WTC11 (cell line): ENCODE measurements at regions not wholly inside any gene's neighbourhood (a gene's known extent, or its start where the extent isn't known, plus 50 kb on each side); places are given as distances from the start of the nearest gene placed in this dataset.

Source experiments
- ATAC-seq: fragments of 200-7000 bp; cut with Tn5 transposase; 2 replicates; pipeline ENCODE4 v1.10.0; 2021; ENCODE audit warnings: mild to moderate bottlenecking, moderate library complexity
- CTCF ChIA-PET: fragments of 300-600 bp; sonication (Branson Sonifier 250); formaldehyde crosslinking; loops from one replicate; lab custom pipeline; 2021; ENCODE audit warnings: antibody characterized with exemption; lab: Charles Lee
- POLR2A ChIA-PET: fragments of 350-600 bp; sonication (Branson Sonifier 250); formaldehyde crosslinking; loops from one replicate; lab custom pipeline; 2021; ENCODE audit warnings: antibody characterized with exemption; lab: Charles Lee
- DNase-seq: peaks from one replicate; pipeline ENCODE4 v3.0.0; 2021; ENCODE audit warnings: low spot score
- H3K27ac Mint-ChIP-seq: 2 replicates; pipeline ENCODE4 v1.8.0; 2021; ENCODE audit warnings: mixed read lengths
- H3K27me3 Mint-ChIP-seq: 2 replicates; pipeline ENCODE4 v1.8.0; 2021; ENCODE audit warnings: low read depth, mild to moderate bottlenecking, moderate library complexity, mixed read lengths
- H3K36me3 Mint-ChIP-seq: 2 replicates; pipeline ENCODE4 v1.8.0; 2021; ENCODE audit warnings: mixed read lengths
- H3K4me1 Mint-ChIP-seq: 2 replicates; pipeline ENCODE4 v1.8.0; 2022; ENCODE audit warnings: mixed read lengths
- H3K4me3 Mint-ChIP-seq: 2 replicates; pipeline ENCODE4 v1.8.0; 2021; ENCODE audit warnings: mild to moderate bottlenecking, moderate library complexity, mixed read lengths
- H3K9me3 Mint-ChIP-seq: 2 replicates; pipeline ENCODE4 v1.8.0; 2021; ENCODE audit warnings: mixed read lengths
- AFF4 ChIP-seq: sonication (generic); formaldehyde crosslinking; IDR thresholded peaks from 2 replicates; pipeline ENCODE4 v1.8.1; 2023; ENCODE audit warnings: mild to moderate bottlenecking, missing genetic modification reagents, borderline replicate concordance
- AR ChIP-seq: fragments of 250-450 bp; sonication (Bioruptor Pico); IDR thresholded peaks from 2 replicates; pipeline ENCODE4 v1.9.0; 2021; ENCODE audit warnings: mild to moderate bottlenecking
- ARID4B ChIP-seq: sonication (generic); formaldehyde crosslinking; IDR thresholded peaks from 2 replicates; pipeline ENCODE4 v1.8.0; 2023; ENCODE audit warnings: missing genetic modification reagents, mild to moderate bottlenecking, borderline replicate concordance
- ATF1 ChIP-seq: sonication (generic); formaldehyde crosslinking; IDR thresholded peaks from 2 replicates; pipeline ENCODE4 v1.8.1; 2023; ENCODE audit warnings: mild to moderate bottlenecking, moderate library complexity, missing genetic modification reagents
- ELF4 ChIP-seq: sonication (generic); formaldehyde crosslinking; IDR thresholded peaks from 2 replicates; pipeline ENCODE4 v1.8.1; 2022; ENCODE audit warnings: low read depth, mild to moderate bottlenecking, moderate library complexity, missing genetic modification reagents
- FOXJ3 ChIP-seq: sonication (generic); formaldehyde crosslinking; IDR thresholded peaks from 2 replicates; pipeline ENCODE4 v1.9.0; 2021; ENCODE audit warnings: missing genetic modification reagents, mild to moderate bottlenecking, borderline replicate concordance
- FOXP4 ChIP-seq: sonication (generic); formaldehyde crosslinking; IDR thresholded peaks from 2 replicates; pipeline ENCODE4 v1.8.0; 2022; ENCODE audit warnings: mild to moderate bottlenecking, missing genetic modification reagents
- GABPB1 ChIP-seq: sonication (generic); formaldehyde crosslinking; IDR thresholded peaks from 2 replicates; pipeline ENCODE4 v1.8.1; 2023; ENCODE audit warnings: mild to moderate bottlenecking, missing genetic modification reagents
- HMGA2 ChIP-seq: fragments of 250-450 bp; sonication (Bioruptor Pico); IDR thresholded peaks from 2 replicates; pipeline ENCODE4 v1.4.0; 2021; ENCODE audit warnings: mild to moderate bottlenecking, moderate library complexity
- HMGXB4 ChIP-seq: sonication (generic); formaldehyde crosslinking; IDR thresholded peaks from 2 replicates; pipeline ENCODE4 v1.8.1; 2023; ENCODE audit warnings: mild to moderate bottlenecking, moderate library complexity, missing genetic modification reagents
- IRF2 ChIP-seq: sonication (generic); formaldehyde crosslinking; IDR thresholded peaks from 2 replicates; pipeline ENCODE4 v1.8.0; 2022; ENCODE audit warnings: low read depth, missing genetic modification reagents, borderline replicate concordance
- MXD4 ChIP-seq: fragments of 250-450 bp; sonication (Bioruptor Pico); IDR thresholded peaks from 2 replicates; pipeline ENCODE4 v1.8.0; 2021; ENCODE audit warnings: mild to moderate bottlenecking, moderate library complexity, borderline replicate concordance
- NFATC4 ChIP-seq: fragments of 250-450 bp; sonication (Bioruptor Pico); IDR thresholded peaks from 2 replicates; pipeline ENCODE4 v1.9.0; 2021; ENCODE audit warnings: mild to moderate bottlenecking
- NR3C1 ChIP-seq: sonication (generic); formaldehyde crosslinking; conservative IDR thresholded peaks from 2 replicates; pipeline ENCODE4 v1.8.1; 2023; ENCODE audit warnings: low read depth, mild to moderate bottlenecking, missing genetic modification reagents
- OVOL2 ChIP-seq: fragments of 250-450 bp; sonication (Bioruptor Pico); IDR thresholded peaks from 2 replicates; pipeline ENCODE4 v1.9.0; 2021; ENCODE audit warnings: mild to moderate bottlenecking, borderline replicate concordance
- RORB ChIP-seq: fragments of 250-450 bp; sonication (Bioruptor Pico); IDR thresholded peaks from 2 replicates; pipeline ENCODE4 v1.9.0; 2021; ENCODE audit warnings: mild to moderate bottlenecking
- SP1 ChIP-seq: sonication (generic); formaldehyde crosslinking; conservative IDR thresholded peaks from 2 replicates; pipeline ENCODE4 v1.8.1; 2022; ENCODE audit warnings: missing genetic modification reagents
- TEAD1 ChIP-seq: sonication (generic); formaldehyde crosslinking; IDR thresholded peaks from 2 replicates; pipeline ENCODE4 v1.8.0; 2022; ENCODE audit warnings: mild to moderate bottlenecking, missing genetic modification reagents
- ZNF219 ChIP-seq: sonication (generic); formaldehyde crosslinking; IDR thresholded peaks from 2 replicates; pipeline ENCODE4 v1.8.0; 2023; ENCODE audit warnings: missing genetic modification reagents, mild to moderate bottlenecking, borderline replicate concordance
- ZNF317 ChIP-seq: sonication (generic); formaldehyde crosslinking; IDR thresholded peaks from 2 replicates; pipeline ENCODE4 v1.8.1; 2023; ENCODE audit warnings: low read depth, mild to moderate bottlenecking, moderate library complexity, missing genetic modification reagents, borderline replicate concordance
- ZNF396 ChIP-seq: fragments of 250-450 bp; sonication (Bioruptor Pico); IDR thresholded peaks from 2 replicates; pipeline ENCODE4 v1.8.0; 2021; ENCODE audit warnings: mild to moderate bottlenecking, moderate library complexity, borderline replicate concordance

- no peak for ATAC-seq
- POLR2A ChIA-PET: no interaction called here
- no peak for TF ChIP-seq ZNF219 (CRISPR knock-in tag)
- TF ChIP-seq IRF2 (CRISPR knock-in tag): no peak
- no peak for TF ChIP-seq FOXJ3
- no peak for TF ChIP-seq NR3C1 (CRISPR knock-in tag)
- TF ChIP-seq RORB (CRISPR knock-in tag): no peak
- no peak for TF ChIP-seq ZNF317 (CRISPR knock-in tag)
- no peak for TF ChIP-seq FOXP4 (CRISPR knock-in tag)
- TF ChIP-seq ATF1: no peak
- TF ChIP-seq SP1 (CRISPR knock-in tag): no peak
- TF ChIP-seq, all 79 proteins: peak for 0
- Mint-ChIP-seq H3K27me3 (peaks cover 6% of the 10 kb centered on the region; the same call in 1 of the 2 replicates), H3K36me3 (peaks cover 18% of the 10 kb centered on the region), H3K4me1 (peaks cover 35% of the 10 kb centered on the region), H3K27ac (no peak overlapping the region), H3K4me3 (no peak overlapping the region), H3K9me3 (peaks cover 19% of the 10 kb centered on the region)
- CTCF ChIA-PET: no interaction called here
- no peak for DNase-seq
These were observed 875.4 kb downstream of the ROBO2 start for GRCh38 chr3:77915336-77915735.

- CTCF ChIA-PET: no interaction called here
- peak; percentile 66 for ATAC-seq
- TF ChIP-seq GABPB1: no peak
- TF ChIP-seq OVOL2 (CRISPR knock-in tag): no peak
- no peak for TF ChIP-seq ARID4B (CRISPR knock-in tag)
- TF ChIP-seq ELF4: no peak
- TF ChIP-seq AR (CRISPR knock-in tag): no peak
- no peak for TF ChIP-seq MXD4
- no peak for TF ChIP-seq ZNF396 (CRISPR knock-in tag)
- TF ChIP-seq TEAD1 (CRISPR knock-in tag): no peak
- TF ChIP-seq NFATC4 (CRISPR knock-in tag): no peak
- TF ChIP-seq HMGXB4 (CRISPR knock-in tag): no peak
- TF ChIP-seq HMGA2: no peak
- no peak for TF ChIP-seq AFF4 (CRISPR knock-in tag)
These were observed 877.3 kb downstream of the ROBO2 start for GRCh38 chr3:77917225-77917624.

More at GRCh38 chr3:77917225-77917624, 877.3 kb downstream of the ROBO2 start:
- POLR2A ChIA-PET: interaction anchor here (0.7 kb wide), 1 partner anchor 13 kb away, joined by 4 read pairs; no protein-coding TSS in a partner anchor
- peaks cover 37% of the 10 kb centered on the region for H3K9me3 Mint-ChIP-seq
- peaks cover 10% of the 10 kb centered on the region; the same call in 1 of the 2 replicates for H3K27me3 Mint-ChIP-seq
- DNase-seq: no peak
- no peak overlapping the region for H3K4me3 Mint-ChIP-seq
- H3K36me3 Mint-ChIP-seq: peaks cover 36% of the 10 kb centered on the region
- H3K27ac Mint-ChIP-seq: no peak overlapping the region
- H3K4me1 Mint-ChIP-seq: peaks cover 35% of the 10 kb centered on the region
